SK-N-SH treated with all-trans-retinoic acid at 6 μM for 48 hours (cell line): ENCODE measurements at regions not wholly inside any gene's neighbourhood (a gene's known extent, or its start where the extent isn't known, plus 50 kb on each side); places are given as distances from the start of the nearest gene placed in this dataset.

Source experiments
- ATAC-seq: fragments of 200-7000 bp; cut with Tn5 transposase; 3 replicates; pipeline ENCODE4 v1.9.1; 2020; ENCODE audit warnings: mild to moderate bottlenecking, moderate library complexity
- ARNTL ChIP-seq: fragments of 450-650 bp; formaldehyde crosslinking; IDR thresholded peaks from 2 replicates; pipeline ENCODE4 v1.5.0; 2020; ENCODE audit warnings: low read depth, mild to moderate bottlenecking, moderate library complexity, borderline replicate concordance
- BACH2 ChIP-seq: fragments of 250-450 bp; sonication (Bioruptor Pico); IDR thresholded peaks from 2 replicates; pipeline ENCODE4 v1.9.0; 2021; ENCODE audit warnings: mild to moderate bottlenecking, borderline replicate concordance
- CREB5 ChIP-seq: fragments of 250-450 bp; sonication (Bioruptor Pico); IDR thresholded peaks from 2 replicates; pipeline ENCODE4 v1.5.1; 2020; ENCODE audit warnings: low read depth, mild to moderate bottlenecking, moderate library complexity
- CSDC2 ChIP-seq: fragments of 250-450 bp; sonication (Bioruptor Pico); IDR thresholded peaks from 2 replicates; pipeline ENCODE4 v1.5.0; 2020; ENCODE audit warnings: mild to moderate bottlenecking, moderate library complexity
- ESRRG ChIP-seq: fragments of 250-450 bp; sonication (Bioruptor Pico); IDR thresholded peaks from 2 replicates; pipeline ENCODE4 v1.6.1; 2021; ENCODE audit warnings: mild to moderate bottlenecking
- GLIS3 ChIP-seq: fragments of 250-450 bp; sonication (Bioruptor Pico); IDR thresholded peaks from 2 replicates; pipeline ENCODE4 v1.5.0; 2020; ENCODE audit warnings: mild to moderate bottlenecking, moderate library complexity
- PATZ1 ChIP-seq: fragments of 250-450 bp; sonication (Bioruptor Pico); IDR thresholded peaks from 2 replicates; pipeline ENCODE4 v1.8.0; 2020; ENCODE audit warnings: mild to moderate bottlenecking, moderate library complexity, borderline replicate concordance
- POU6F1 ChIP-seq: fragments of 250-450 bp; sonication (Bioruptor Pico); IDR thresholded peaks from 2 replicates; pipeline ENCODE4 v1.8.0; 2021; ENCODE audit warnings: low read depth, mild to moderate bottlenecking, moderate library complexity, borderline replicate concordance
- PPARA ChIP-seq: fragments of 250-450 bp; sonication (Bioruptor Pico); IDR thresholded peaks from 2 replicates; pipeline ENCODE4 v1.5.0; 2020; ENCODE audit warnings: mild to moderate bottlenecking, borderline replicate concordance
- TCF4 ChIP-seq: fragments of 250-450 bp; sonication (Bioruptor Pico); IDR thresholded peaks from 2 replicates; pipeline ENCODE4 v1.8.0; 2021; ENCODE audit warnings: mild to moderate bottlenecking, moderate library complexity, borderline replicate concordance
- TOX ChIP-seq: fragments of 250-450 bp; sonication (Bioruptor Pico); IDR thresholded peaks from 2 replicates; pipeline ENCODE4 v1.8.0; 2021; ENCODE audit warnings: mild to moderate bottlenecking, moderate library complexity, borderline replicate concordance
- TSHZ2 ChIP-seq: fragments of 250-450 bp; sonication (Bioruptor Pico); IDR thresholded peaks from 2 replicates; pipeline ENCODE4 v1.5.0; 2020; ENCODE audit warnings: mild to moderate bottlenecking, moderate library complexity
- ZFP3 ChIP-seq: fragments of 250-450 bp; sonication (Bioruptor Pico); IDR thresholded peaks from 2 replicates; pipeline ENCODE4 v1.5.0; 2020; ENCODE audit warnings: mild to moderate bottlenecking, moderate library complexity
- ZNF565 ChIP-seq: fragments of 450-650 bp; formaldehyde crosslinking; conservative IDR thresholded peaks from 2 replicates; pipeline ENCODE4 v1.5.0; 2020; ENCODE audit warnings: low read depth, mild to moderate bottlenecking, moderate library complexity
- ZNF70 ChIP-seq: fragments of 450-650 bp; formaldehyde crosslinking; IDR thresholded peaks from 2 replicates; pipeline ENCODE4 v1.5.0; 2020; ENCODE audit warnings: mild to moderate bottlenecking, moderate library complexity
- ZNF8 ChIP-seq: fragments of 450-650 bp; formaldehyde crosslinking; IDR thresholded peaks from 2 replicates; pipeline ENCODE4 v1.5.0; 2020; ENCODE audit warnings: mild to moderate bottlenecking, moderate library complexity

- TF ChIP-seq ARNTL (CRISPR knock-in tag): no peak
- ATAC-seq: no peak
These were observed 667.4 kb downstream of the NYAP2 start for GRCh38 chr2:226066873-226067272.

GRCh38 chr2:226066391-226066790 lies 666.9 kb downstream of the NYAP2 start:
- no peak for ATAC-seq
- no peak for TF ChIP-seq CREB5 (CRISPR knock-in tag)
- no peak for TF ChIP-seq PPARA (CRISPR knock-in tag)
- TF ChIP-seq POU6F1 (CRISPR knock-in tag): no peak
- no peak for TF ChIP-seq PATZ1 (CRISPR knock-in tag)
- no peak for TF ChIP-seq TCF4 (CRISPR knock-in tag)
- TF ChIP-seq TOX: no peak
- TF ChIP-seq BACH2 (CRISPR knock-in tag): no peak
- TF ChIP-seq ZFP3: no peak
- TF ChIP-seq ZNF8: no peak
- TF ChIP-seq ESRRG (CRISPR knock-in tag): no peak
- no peak for TF ChIP-seq ZNF70 (CRISPR knock-in tag)
- no peak for TF ChIP-seq GLIS3
- TF ChIP-seq TSHZ2 (CRISPR knock-in tag): no peak
- TF ChIP-seq CSDC2 (CRISPR knock-in tag): no peak
- no peak for TF ChIP-seq ZNF565 (CRISPR knock-in tag)

GRCh38 chr2:226064932-226065570 lies 665.5 kb downstream of the NYAP2 start:
- ATAC-seq: no peak
- TF ChIP-seq CSDC2 (CRISPR knock-in tag) (no peak), ESRRG (CRISPR knock-in tag) (no peak), TSHZ2 (CRISPR knock-in tag) (no peak), PATZ1 (CRISPR knock-in tag) (no peak), TOX (no peak), PPARA (CRISPR knock-in tag) (no peak), ZNF70 (CRISPR knock-in tag) (no peak)
